ENCODE measurements at regions not wholly inside any gene's neighbourhood (a gene's known extent, or its start where the extent isn't known, plus 50 kb on each side); places are given as distances from the start of the nearest gene placed in this dataset.
"Not testable (repeated sequence)": the region's sequence is repeated elsewhere in the genome, so short reads cannot be mapped to it uniquely, and the experiment has no call there.

DNA sequence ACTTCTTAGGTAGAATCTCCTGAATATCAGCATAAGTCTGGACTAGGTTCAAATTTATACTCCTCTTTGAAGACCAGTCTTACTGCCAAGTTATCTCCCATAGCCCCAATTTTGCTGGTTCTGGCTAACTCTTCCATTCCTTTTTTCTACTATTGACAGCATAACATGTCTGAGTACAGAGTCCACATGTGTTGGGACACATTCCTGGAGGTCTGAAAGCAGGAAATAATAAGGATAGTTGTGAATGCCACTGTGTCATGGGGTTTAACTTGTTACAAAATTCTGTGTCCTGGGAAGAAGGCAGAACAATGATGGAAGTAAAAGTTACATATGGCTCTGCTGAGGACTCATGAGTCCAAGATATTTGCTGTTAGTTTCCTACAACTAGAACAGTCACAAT is 57.4 kb upstream of the ZBTB20 start:
- no peak for DNase-seq

- no peak for DNase-seq
Observed at GRCh38 chr3:115208066-115208750, 61.1 kb upstream of the ZBTB20 start.

- no peak for DNase-seq
Observed at GRCh38 chr3:115211810-115212492, 64.9 kb upstream of the ZBTB20 start.

DNA sequence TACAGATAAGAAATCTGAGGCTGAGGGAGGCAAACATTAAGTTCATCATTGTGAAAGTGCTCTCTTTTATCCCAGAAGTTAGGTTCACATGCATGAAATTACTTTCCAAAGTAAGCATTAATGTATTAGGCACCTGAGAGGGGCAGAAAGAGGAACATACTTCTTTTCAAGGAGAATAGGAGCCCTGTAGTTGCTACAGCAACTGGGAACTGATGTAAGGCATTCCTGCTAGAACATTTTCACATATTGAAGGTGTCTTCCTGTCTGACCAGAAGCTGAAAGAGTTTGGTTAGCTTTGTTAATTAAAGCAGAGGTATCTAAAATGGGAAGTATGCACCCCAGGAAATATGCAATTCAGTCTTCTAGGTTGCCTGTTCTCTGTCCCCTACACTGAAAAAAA is 65.5 kb upstream of the ZBTB20 start:
- no peak for DNase-seq

GRCh38 chr3:115213052-115213451 is 66.0 kb upstream of the ZBTB20 start:
- DNase-seq, result not testable (repeated sequence)

DNA sequence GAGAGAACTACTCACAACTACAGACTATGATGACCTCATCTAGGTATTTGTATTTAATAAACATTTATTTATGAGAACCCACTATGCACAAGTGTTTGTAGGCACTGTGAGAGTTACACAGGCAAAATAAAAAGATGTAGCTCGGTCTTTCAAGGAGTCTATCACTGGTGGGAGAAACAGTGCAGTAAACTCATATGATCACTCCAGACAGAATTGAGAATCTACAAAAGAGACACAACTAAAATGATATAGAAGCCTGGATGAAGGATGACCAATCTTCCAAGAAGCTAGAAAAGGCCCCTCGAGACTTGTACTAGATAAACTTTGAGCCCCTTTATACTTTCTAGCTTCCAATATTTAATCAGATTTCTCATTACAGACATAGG is 70.2 kb upstream of the ZBTB20 start:
- no peak for DNase-seq

- no peak for DNase-seq
Observed at GRCh38 chr3:115217678-115218451, 70.8 kb upstream of the ZBTB20 start.

DNA sequence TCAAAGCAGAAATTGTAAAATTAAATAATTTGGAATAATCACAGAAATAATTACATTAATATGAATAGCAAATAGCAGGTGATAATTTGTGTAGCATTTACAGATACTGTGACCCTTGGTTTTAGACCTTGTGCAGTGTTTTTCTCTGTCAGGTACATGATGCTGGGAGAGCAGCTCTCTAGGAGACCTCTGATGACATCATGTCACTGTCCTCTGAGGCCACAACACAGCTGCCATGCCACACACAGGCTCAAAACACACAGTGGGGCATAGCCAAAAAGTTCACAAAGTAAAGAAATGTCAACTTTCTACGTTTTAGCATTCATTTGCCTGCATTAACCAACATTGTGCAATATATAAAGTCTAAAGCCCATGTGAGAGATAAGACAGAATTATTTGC is 71.8 kb upstream of the ZBTB20 start:
- DNase-seq, result no peak

DNA sequence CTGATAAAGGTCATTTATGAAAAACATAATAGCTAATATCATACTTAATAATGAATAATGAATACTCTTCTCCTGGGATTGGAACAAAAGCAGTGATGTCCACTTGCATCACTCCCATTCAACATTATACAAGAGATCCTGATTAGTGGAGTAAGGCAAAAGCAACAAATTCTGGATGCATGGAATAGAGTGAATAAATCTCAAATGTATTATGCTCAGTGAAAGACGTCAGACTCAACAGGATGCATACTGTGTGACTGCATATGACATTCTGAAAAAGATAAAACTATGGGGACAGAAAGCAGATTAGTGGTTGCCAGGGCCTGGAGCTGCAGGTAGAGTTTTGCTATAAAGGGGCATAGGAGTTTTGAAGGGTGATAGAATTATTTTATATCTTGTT is 77.6 kb upstream of the ZBTB20 start:
- DNase-seq, result no peak

- DNase-seq, result no peak
Observed at GRCh38 chr3:115226844-115227445, 79.9 kb upstream of the ZBTB20 start.

- no peak for DNase-seq
Observed at GRCh38 chr3:115227461-115227860, 80.4 kb upstream of the ZBTB20 start.

DNA sequence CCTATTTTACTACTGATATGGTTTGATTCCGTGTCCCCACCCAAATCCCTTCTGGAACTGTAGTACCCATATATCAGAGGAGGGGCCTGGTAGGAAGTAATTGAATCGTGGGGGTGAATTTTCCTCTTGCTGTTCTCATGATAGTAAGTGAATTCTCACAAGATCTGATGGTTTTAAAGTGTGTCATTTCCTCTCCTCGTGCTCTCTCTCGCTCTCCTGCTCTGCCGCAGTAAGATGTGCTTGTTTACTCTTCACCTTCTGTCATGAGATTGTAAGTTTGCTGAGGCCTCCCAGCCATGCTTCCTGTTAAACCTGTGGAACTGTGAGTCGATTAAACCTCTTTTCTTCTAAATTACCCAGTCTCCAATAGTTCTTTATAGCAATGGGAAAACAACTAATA is 81.2 kb upstream of the ZBTB20 start:
- no peak for DNase-seq

DNA sequence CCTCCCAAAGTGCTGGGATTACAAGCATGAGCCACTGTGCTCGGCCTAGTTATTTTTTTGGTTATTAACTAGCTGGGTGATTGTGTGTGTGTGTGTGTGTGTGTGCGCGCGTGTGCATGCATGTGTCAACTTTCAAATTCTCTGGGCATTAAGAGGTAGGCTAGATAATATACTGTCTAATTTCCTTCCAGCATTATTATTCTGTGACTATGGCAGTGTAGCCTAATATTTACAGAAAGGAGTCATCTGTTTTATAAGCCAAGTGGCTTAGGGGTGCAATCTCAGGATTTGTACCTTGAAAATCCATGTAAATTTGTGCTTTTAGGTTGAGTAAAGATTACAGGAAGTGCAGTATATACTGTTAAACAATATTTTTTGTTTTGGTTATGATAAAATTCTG is 85.1 kb upstream of the ZBTB20 start:
- no peak for DNase-seq

DNA sequence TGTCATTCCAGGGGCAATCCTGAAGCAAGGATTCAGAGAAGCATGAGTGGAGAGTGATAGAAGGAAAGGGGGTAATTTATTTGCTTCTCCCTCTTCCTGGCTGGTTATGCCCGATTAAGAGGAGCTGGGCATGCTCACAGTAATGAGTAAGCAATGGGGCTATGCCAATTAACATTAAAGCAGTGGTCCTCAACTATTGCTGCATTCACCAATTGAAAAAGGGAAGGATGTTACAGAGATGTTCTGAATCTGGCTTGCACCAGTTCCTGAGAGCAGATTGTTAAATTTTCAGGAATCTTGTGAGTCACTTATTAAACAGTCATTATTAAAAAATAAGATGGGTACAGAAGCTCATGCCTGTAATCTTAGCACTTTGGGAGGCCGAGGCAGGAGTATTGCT is 85.9 kb upstream of the ZBTB20 start:
- no peak for DNase-seq

DNA sequence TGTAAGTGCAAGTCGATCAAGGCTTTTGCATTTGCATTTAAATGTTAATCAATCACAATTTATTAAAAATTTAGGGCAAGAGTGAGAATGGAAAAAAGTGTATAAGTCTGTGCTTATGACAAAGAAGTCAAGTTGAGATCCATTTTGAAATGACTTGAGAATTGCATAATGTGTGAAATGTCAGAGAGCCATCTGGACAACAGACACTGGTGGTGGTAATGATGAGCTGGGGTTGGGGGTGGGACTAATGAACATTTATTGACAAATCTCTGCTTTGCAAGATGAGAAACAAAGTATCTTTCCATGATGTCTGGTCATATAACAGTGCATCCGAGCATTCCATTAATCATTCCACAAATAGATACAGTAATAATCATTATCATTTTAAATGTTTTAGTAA is 89.4 kb upstream of the ZBTB20 start:
- DNase-seq, result no peak

- no peak for DNase-seq
Observed at GRCh38 chr3:115239717-115240116, 92.6 kb upstream of the ZBTB20 start.

DNA sequence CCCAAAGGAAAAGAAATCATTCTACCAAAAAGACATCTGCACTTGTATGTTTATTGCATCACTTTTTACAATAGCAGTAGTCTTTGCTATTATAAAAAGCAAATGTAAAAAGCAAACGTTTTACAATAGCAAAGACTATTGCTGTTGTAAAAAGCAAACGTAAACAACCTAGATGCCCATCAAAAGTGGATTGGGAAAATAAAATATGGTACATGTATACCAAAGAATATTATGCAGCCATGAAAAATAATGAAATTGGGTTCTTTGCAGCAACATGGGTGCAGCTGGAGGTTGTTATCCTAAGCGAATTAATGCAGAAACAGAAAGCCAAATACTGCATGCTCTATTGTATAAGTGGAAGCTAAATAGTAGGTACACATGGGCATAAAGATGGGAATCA is 97.3 kb upstream of the ZBTB20 start:
- DNase-seq, result no peak

DNA sequence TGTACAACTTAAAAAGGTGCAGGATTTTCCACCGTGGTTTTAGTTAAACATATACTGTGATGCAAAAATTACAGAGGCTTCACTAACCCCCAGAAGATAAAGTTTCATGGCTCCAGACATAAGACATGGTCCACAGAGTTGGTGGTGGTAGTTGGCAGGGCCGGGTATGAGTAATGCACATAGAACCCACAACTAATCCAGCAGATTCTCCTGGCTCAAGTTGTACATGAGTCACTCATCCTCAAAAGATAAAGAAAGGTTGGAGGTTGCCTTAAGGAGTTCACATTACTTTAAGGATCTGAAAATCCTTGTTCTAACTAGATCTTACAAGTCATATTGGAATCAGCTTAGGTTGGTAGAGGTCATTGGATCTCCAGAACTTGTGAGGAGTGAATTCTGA is 98.3 kb upstream of the ZBTB20 start:
- no peak for DNase-seq

GRCh38 chr3:115245899-115246298 is 98.8 kb upstream of the ZBTB20 start:
- DNase-seq, result no peak

GRCh38 chr3:115246461-115247020 is 99.5 kb upstream of the ZBTB20 start:
- no peak for DNase-seq

GRCh38 chr3:115248274-115248673 is 101.2 kb upstream of the ZBTB20 start:
- no peak for DNase-seq

DNA sequence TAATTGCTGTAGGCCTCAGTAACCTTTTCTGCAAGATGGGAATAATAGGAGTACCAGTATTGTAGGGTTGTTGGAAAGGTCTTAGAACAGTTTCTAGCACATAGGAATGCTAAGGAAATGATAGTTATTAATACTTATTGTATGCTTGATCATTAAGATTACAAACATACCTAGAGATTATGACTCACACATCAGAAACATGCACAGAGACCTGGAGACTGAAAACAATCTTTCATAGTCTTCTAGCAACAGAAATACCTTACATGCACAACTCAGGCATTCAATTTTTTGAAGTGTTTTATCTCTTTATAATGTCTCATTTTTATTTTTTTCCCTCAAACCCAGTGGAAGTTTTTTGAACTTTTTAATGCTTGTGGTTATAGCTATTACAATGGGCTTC is 104.4 kb upstream of the ZBTB20 start:
- no peak for DNase-seq

DNA sequence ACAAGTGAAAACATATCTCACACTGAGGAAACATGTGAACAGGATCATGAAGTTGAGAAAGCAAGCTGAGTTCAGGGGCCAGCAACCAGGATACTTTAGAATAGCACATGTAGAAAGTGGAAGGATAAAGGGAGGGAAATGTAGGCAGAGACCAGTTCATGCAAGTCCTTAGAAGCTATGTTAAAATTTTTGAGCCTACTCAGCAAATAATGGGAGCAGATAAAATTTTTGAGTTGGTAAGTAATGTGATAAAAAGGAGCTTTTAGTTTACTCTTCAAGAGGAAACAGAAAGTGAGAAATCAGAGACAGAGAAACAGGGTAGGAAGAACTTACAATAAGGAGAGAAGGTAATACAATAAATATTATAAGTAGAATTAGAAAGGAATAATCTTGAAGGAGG is 105.6 kb upstream of the ZBTB20 start:
- DNase-seq, result no peak
